ENCODE measurements at regions not wholly inside any gene's neighbourhood (a gene's known extent, or its start where the extent isn't known, plus 50 kb on each side); places are given as distances from the start of the nearest gene placed in this dataset.

DNA sequence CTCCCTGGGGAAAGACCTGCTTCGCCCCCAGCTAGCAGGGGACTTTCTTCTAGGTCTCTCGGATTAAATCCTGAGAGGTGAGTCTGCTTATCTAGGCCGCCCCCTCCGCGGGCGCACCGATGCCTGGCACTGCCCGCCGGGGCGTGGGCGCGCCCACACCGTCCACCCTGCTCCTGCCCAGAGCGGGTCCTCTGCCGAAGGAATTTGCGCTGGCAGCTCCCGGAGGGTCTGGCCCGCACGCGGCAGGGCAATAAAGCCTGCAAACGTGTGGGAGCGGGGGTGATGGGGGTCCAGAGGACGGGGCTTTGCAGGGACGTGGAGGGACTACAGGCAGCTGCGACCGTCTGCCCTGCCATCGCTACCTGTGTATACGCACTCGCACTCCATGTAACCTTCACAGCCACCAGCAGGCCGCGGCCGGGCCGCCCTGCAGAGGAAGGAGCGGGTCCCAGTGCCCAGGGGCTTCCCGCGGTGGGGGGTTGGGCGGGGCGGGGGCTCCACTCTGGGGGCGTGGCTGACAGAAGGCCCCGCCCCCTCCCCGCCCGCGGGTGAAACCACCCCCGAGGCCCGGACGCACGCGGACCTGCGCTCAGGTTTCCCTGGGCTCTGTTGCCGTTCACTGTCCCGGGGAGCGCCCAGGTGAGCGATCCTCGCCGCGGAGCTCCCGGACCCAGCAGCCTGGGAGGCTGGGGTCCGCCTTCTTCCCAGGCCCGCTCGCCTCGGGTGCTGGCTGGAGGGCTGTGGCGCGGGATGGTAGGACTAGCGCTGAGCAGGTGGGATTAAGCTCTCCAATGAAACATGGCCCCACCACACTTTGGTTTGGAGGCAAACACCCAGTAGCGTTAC is 174.5 kb upstream of the HS6ST1 start:
- no peaks in the 10 kb centered on the region for H3K79me2 ChIP-seq (ENCODE audit: control insufficient read depth, insufficient read depth, low read length, unreplicated experiment)
- H3K36me3 ChIP-seq (ENCODE audit: insufficient read depth, low read length): no peaks in the 10 kb centered on the region
- no peak overlapping the region for H2AFZ ChIP-seq (ENCODE audit: low read length, unreplicated experiment)
- no peak overlapping the region for H3K27ac ChIP-seq (ENCODE audit: low read depth, low read length)
- peaks cover 6% of the 10 kb centered on the region; the same call in 1 of the 2 replicates for H3K27me3 ChIP-seq (ENCODE audit: insufficient read depth, low read length)
- no peaks in the 10 kb centered on the region for H3K4me1 ChIP-seq (ENCODE audit: control insufficient read depth, insufficient read depth, low read length, unreplicated experiment)
- no peak overlapping the region for H3K4me3 ChIP-seq (ENCODE audit: low read depth, low read length)

DNA sequence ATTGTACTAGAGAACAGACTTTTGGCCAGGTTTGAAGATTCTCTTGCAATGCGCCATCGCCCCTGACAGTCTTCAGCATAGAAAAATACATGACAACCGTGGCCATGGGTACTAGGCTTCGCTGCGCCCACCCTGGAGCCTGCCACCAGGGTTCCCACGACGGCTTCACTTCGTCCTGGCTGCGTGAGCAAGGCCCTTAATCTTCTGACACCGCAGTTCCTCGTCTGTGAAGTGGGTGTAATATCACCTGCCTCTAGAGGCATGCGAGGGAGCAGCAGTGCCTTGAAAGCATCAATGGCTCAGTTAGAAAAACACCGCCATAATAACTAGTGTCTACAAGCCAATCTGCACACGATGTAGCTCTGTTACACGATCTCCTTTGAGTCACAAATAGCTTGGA is 175.2 kb upstream of the HS6ST1 start:
- Histone ChIP-seq H3K27me3 (ENCODE audit: insufficient read depth, low read length) (peaks cover 6% of the 10 kb centered on the region; the same call in 1 of the 2 replicates), H3K27ac (ENCODE audit: low read depth, low read length) (no peak overlapping the region), H3K79me2 (ENCODE audit: control insufficient read depth, insufficient read depth, low read length, unreplicated experiment) (no peaks in the 10 kb centered on the region), H3K4me3 (ENCODE audit: low read depth, low read length) (no peak overlapping the region), H3K36me3 (ENCODE audit: insufficient read depth, low read length) (no peaks in the 10 kb centered on the region), H3K4me1 (ENCODE audit: control insufficient read depth, insufficient read depth, low read length, unreplicated experiment) (no peaks in the 10 kb centered on the region), H2AFZ (ENCODE audit: low read length, unreplicated experiment) (no peak overlapping the region)

DNA sequence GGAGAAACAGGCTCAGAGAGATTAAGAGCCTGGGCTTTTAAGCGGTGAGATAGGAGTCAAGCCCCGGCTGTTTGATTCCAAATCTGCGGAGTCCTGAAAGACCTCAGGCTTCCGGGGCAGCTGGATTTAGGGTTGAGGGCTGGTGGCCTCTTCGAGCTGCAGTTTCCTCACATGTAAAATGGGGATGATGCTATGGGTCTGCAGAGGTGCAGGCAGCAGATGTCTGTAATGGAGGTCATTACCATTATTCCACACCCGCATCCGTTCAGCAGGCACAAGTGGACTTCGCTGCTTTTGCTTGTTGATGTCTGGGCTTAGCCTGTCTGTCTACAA is 175.6 kb upstream of the HS6ST1 start:
- no peak overlapping the region for H3K27ac ChIP-seq (ENCODE audit: low read depth, low read length)
- H3K36me3 ChIP-seq (ENCODE audit: insufficient read depth, low read length): no peaks in the 10 kb centered on the region
- H3K4me3 ChIP-seq (ENCODE audit: low read depth, low read length): no peak overlapping the region
- no peaks in the 10 kb centered on the region for H3K4me1 ChIP-seq (ENCODE audit: control insufficient read depth, insufficient read depth, low read length, unreplicated experiment)
- no peaks in the 10 kb centered on the region for H3K79me2 ChIP-seq (ENCODE audit: control insufficient read depth, insufficient read depth, low read length, unreplicated experiment)
- peaks cover 6% of the 10 kb centered on the region; the same call in 1 of the 2 replicates for H3K27me3 ChIP-seq (ENCODE audit: insufficient read depth, low read length)
- H2AFZ ChIP-seq (ENCODE audit: low read length, unreplicated experiment): no peak overlapping the region

DNA sequence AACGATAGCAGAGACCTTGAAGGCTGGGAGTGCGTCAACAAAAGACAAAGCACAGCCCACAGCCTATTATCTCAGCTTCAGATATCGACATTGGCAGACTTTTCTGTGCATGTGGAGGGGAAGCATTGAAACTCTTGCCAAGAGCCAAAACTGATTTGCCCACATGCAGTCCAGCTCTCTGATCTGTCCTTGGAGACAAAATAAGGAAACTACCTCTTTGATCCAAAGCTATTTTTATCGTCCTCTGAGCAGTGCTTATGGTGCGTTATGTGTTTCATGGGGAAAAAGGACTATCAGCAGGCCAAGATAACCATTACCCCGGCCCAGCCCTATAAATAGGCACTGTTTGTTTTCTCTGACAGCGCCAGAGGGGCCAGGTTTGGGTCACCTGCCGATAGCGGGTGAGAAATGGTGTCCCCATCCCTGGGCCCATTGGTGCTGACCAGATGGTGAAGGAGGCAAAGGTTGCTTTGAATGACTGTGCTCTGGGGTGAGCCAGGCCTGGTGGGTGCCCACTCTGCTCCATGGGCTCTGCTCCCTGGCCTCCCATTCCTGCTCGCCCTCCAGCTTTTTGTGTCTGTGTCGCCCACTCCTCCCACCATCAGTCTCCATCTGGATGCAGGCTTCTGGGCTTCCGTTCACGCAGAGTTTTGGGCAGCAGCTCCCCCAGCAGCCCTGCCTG is 176.1 kb upstream of the HS6ST1 start:
- Histone ChIP-seq H3K4me3 (ENCODE audit: low read depth, low read length) (no peak overlapping the region), H3K27ac (ENCODE audit: low read depth, low read length) (no peak overlapping the region), H3K36me3 (ENCODE audit: insufficient read depth, low read length) (no peaks in the 10 kb centered on the region), H3K27me3 (ENCODE audit: insufficient read depth, low read length) (peaks cover 6% of the 10 kb centered on the region; the same call in 1 of the 2 replicates), H3K79me2 (ENCODE audit: control insufficient read depth, insufficient read depth, low read length, unreplicated experiment) (no peaks in the 10 kb centered on the region), H2AFZ (ENCODE audit: low read length, unreplicated experiment) (no peak overlapping the region), H3K4me1 (ENCODE audit: control insufficient read depth, insufficient read depth, low read length, unreplicated experiment) (no peaks in the 10 kb centered on the region)

DNA sequence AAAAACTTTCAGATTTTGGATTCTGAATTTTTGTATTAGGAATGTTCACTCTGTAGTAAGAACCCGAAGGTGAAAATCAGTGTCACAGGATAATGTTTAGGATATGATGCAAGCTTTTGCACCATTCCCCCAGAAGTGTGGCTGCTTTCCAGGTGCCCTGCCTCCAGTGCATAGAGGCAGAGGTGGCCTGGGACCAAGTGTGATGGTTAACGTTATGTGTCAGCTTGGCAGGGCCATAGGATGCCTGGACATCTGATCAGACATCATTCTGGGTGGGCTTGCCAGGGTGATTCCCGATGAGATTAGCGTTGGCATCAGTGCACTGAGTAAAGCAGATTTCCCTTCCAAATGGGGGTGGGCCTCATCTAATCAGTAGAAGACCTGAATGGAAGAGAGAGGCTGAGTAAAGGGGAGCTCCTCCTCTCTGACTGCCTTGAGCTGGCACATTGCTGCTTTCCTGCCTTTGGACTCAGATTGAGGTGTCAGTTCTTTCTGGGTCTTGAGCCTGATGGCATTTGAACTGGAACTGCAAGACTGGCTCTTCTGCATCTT is 177.4 kb upstream of the HS6ST1 start:
- no peaks in the 10 kb centered on the region for H3K36me3 ChIP-seq (ENCODE audit: insufficient read depth, low read length)
- H3K4me1 ChIP-seq (ENCODE audit: control insufficient read depth, insufficient read depth, low read length, unreplicated experiment): no peaks in the 10 kb centered on the region
- no peak overlapping the region for H3K27ac ChIP-seq (ENCODE audit: low read depth, low read length)
- H2AFZ ChIP-seq (ENCODE audit: low read length, unreplicated experiment): no peak overlapping the region
- H3K4me3 ChIP-seq (ENCODE audit: low read depth, low read length): no peak overlapping the region
- H3K27me3 ChIP-seq (ENCODE audit: insufficient read depth, low read length): peaks cover 6% of the 10 kb centered on the region; the same call in 1 of the 2 replicates
- H3K79me2 ChIP-seq (ENCODE audit: control insufficient read depth, insufficient read depth, low read length, unreplicated experiment): no peaks in the 10 kb centered on the region

DNA sequence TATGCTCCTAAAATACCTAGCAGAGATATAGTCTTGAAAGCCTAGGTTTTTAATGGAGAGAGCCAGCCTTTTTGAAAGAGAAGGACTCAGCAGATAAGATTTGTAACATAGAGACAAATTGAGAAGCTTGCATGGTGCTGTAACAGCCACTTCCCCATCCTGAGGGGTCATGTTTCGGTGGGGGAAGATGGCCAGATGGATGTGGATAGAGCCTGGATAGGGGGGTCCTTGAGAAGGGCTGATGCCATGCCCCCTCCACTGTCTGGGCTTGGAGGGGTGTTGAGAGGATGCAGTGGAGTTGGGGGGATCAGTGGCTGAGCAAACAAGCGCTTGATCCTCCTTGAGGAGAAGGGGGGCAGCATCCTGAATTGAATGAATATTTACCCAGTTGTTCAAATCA is 178.0 kb upstream of the HS6ST1 start:
- H3K79me2 ChIP-seq (ENCODE audit: control insufficient read depth, insufficient read depth, low read length, unreplicated experiment): no peaks in the 10 kb centered on the region

DNA sequence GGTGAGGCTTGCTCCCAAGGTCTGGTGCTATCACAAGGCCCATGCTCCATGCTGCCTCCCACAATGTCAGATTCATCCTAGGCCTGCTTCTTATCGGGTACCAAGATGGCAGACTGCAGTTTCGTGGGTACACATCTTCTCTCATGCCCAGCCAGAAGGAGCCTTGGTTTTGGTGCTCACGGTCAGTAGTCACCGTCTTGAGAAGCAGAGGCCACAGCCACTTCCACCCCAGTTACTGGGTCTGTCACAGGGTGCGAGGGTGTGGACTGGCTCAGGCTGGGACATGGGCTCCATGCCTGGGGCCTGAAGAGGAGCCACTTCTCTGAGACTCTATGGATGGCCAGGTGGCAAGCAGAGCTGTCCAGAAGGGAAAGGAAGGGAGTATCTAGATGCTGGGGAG is 178.8 kb upstream of the HS6ST1 start:
- Histone ChIP-seq H3K36me3 (ENCODE audit: insufficient read depth, low read length) (no peaks in the 10 kb centered on the region), H3K27me3 (ENCODE audit: insufficient read depth, low read length) (peaks cover 6% of the 10 kb centered on the region; the same call in 1 of the 2 replicates), H3K4me3 (ENCODE audit: low read depth, low read length) (no peak overlapping the region), H3K79me2 (ENCODE audit: control insufficient read depth, insufficient read depth, low read length, unreplicated experiment) (no peaks in the 10 kb centered on the region), H3K27ac (ENCODE audit: low read depth, low read length) (no peak overlapping the region), H2AFZ (ENCODE audit: low read length, unreplicated experiment) (no peak overlapping the region), H3K4me1 (ENCODE audit: control insufficient read depth, insufficient read depth, low read length, unreplicated experiment) (no peaks in the 10 kb centered on the region)

More for the DNA sequence above, 178.0 kb upstream of the HS6ST1 start:
- Histone ChIP-seq H2AFZ (ENCODE audit: low read length, unreplicated experiment) (no peak overlapping the region), H3K27ac (ENCODE audit: low read depth, low read length) (no peak overlapping the region), H3K4me1 (ENCODE audit: control insufficient read depth, insufficient read depth, low read length, unreplicated experiment) (no peaks in the 10 kb centered on the region), H3K27me3 (ENCODE audit: insufficient read depth, low read length) (peaks cover 6% of the 10 kb centered on the region; the same call in 1 of the 2 replicates), H3K36me3 (ENCODE audit: insufficient read depth, low read length) (no peaks in the 10 kb centered on the region), H3K4me3 (ENCODE audit: low read depth, low read length) (no peak overlapping the region)

DNA sequence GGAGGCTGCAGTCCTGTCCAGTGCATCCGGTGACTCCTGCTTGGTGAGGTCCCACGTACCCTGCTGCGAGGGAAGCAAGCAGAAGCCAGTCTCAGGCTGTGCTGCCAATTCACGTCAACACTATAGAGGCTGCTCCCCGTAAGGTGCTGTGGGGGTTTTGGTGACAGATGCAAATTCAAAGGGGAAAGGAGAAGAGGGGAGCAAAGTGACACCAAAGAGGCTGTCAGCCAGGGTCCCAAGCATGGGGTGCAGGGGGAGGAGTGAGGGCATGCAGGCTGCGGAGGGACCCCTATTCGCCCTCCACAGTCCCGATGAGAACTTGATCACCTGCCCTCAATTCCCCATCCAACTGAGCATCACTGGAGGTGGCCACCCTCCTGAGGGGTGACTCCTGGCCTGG is 179.4 kb upstream of the HS6ST1 start:
- no peak overlapping the region for H3K4me3 ChIP-seq (ENCODE audit: low read depth, low read length)
- no peaks in the 10 kb centered on the region for H3K36me3 ChIP-seq (ENCODE audit: insufficient read depth, low read length)
- H3K27ac ChIP-seq (ENCODE audit: low read depth, low read length): no peak overlapping the region
- H3K27me3 ChIP-seq (ENCODE audit: insufficient read depth, low read length): peaks cover 6% of the 10 kb centered on the region; the same call in 1 of the 2 replicates
- no peak overlapping the region for H2AFZ ChIP-seq (ENCODE audit: low read length, unreplicated experiment)
- no peaks in the 10 kb centered on the region for H3K79me2 ChIP-seq (ENCODE audit: control insufficient read depth, insufficient read depth, low read length, unreplicated experiment)
- no peaks in the 10 kb centered on the region for H3K4me1 ChIP-seq (ENCODE audit: control insufficient read depth, insufficient read depth, low read length, unreplicated experiment)

DNA sequence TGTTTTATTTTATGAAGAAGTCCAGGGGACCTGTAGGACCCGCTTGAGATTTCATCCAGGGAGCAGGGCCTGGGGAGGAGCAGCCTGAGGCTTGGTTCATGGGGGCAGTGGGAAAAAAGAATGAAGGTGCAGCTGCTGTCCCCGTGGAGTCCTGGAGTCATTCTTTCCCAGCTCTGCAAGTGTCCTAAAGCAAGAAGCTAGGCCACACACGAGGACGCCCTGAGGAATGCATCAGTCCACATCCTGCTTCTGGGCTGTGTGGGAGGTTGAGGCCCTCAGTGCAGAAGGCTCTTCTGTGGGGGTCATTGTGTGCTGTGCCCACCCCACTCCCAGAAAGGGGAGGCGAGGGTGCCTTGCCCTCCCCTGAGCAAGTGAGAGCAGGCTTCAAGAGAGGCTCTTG is 179.9 kb upstream of the HS6ST1 start:
- Histone ChIP-seq H3K4me3 (ENCODE audit: low read depth, low read length) (no peak overlapping the region), H2AFZ (ENCODE audit: low read length, unreplicated experiment) (no peak overlapping the region), H3K36me3 (ENCODE audit: insufficient read depth, low read length) (no peaks in the 10 kb centered on the region), H3K4me1 (ENCODE audit: control insufficient read depth, insufficient read depth, low read length, unreplicated experiment) (no peaks in the 10 kb centered on the region), H3K27ac (ENCODE audit: low read depth, low read length) (no peak overlapping the region), H3K27me3 (ENCODE audit: insufficient read depth, low read length) (peaks cover 6% of the 10 kb centered on the region; the same call in 1 of the 2 replicates), H3K79me2 (ENCODE audit: control insufficient read depth, insufficient read depth, low read length, unreplicated experiment) (no peaks in the 10 kb centered on the region)

DNA sequence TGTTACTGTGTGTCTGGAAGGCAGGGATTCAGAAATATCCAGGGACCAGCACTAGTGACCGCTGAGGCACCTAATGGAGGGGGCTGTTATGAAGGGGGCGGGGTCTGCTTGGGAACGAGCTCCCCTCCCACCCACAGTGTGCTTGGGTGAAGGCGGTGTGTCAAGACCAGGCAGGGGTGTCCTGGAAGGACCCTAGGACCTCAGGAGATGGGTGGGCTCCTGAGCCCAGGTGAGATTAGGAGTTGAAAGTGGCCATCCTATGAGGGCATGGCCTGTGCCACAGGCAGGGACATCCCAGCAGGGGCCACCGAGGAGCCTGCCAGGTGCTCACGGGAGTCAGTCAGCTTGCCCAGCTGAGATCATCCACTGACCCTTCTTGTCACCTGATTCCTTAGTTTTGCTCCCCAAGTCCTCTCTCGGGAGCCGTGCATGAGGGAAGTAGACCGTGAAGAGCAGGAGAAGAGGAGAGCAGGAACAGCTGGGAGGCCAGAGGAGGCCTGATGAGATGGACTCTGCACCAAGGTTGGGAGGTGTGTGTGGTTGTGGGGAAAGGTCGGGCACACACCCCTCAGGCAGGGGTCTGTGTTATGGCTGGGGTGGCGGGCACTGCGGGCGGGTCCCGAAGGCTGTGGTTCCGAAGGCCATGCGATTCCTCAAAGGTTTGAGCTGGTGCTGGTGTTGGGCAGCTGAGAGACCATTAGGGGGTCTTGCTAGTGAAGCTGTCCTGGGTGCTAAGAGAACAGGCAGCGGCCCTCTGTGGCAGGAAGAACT is 180.9 kb upstream of the HS6ST1 start:
- Histone ChIP-seq H3K4me1 (ENCODE audit: control insufficient read depth, insufficient read depth, low read length, unreplicated experiment) (no peaks in the 10 kb centered on the region), H3K4me3 (ENCODE audit: low read depth, low read length) (no peak overlapping the region), H3K27ac (ENCODE audit: low read depth, low read length) (no peak overlapping the region), H2AFZ (ENCODE audit: low read length, unreplicated experiment) (no peak overlapping the region), H3K36me3 (ENCODE audit: insufficient read depth, low read length) (no peaks in the 10 kb centered on the region), H3K27me3 (ENCODE audit: insufficient read depth, low read length) (0 out of 2 replicates have a peak, but pooled peaks cover under 1% of the 10 kb centered on the region), H3K79me2 (ENCODE audit: control insufficient read depth, insufficient read depth, low read length, unreplicated experiment) (no peaks in the 10 kb centered on the region)
